ENCODE measurements at regions not wholly inside any gene's neighbourhood (a gene's known extent, or its start where the extent isn't known, plus 50 kb on each side); places are given as distances from the start of the nearest gene placed in this dataset.

DNA sequence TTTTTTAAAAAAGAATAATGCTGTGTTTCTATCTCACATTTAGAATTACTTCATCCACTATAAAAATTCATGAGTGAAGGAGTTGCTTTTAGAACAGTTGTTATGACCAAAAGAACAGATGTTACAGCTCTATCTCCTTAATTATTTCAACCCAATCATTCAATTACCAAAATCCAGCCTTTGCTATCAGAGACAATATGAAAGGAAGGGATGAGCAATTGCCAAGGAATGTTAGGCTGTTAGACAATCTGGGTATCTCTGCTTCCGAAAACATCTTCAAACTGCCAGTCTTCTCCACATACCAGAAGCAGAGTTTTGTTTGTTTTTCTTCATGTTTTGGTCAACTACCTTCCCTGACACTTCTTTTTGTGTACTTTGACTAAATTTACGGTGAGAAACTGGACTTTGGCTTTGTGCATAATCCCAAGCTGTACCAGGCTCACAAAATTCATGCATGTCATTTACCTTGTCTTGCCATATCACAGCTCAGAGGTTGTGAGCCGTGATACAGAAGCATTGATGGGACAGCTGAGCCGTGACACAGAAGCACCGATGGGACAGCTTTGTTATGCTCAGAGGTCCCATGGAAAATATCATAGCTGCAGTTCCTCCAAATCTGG, 405.5 kb downstream of the KIF4B start:
- DNase-seq (ENCODE audit: low spot score), result no peak

DNA sequence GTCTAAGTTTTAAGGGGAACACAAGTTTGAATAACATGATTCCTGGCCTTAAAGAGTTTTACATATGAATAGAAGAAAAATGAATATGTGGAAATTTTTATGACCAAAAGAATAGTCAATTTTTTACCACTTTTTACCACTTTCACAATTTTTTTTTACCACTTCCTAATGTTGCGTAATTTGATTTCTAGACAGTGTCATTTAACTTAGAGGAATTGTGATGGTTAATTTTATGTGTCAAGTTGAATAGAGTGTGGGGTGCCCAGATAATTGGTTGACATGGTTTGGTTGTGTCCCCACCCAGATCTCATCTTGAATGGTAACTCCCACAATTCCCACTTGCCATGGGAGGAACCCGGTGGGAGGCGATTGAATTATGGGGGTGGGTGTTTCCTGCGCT, 416.6 kb downstream of the KIF4B start:
- DNase-seq (ENCODE audit: low spot score), result no peak

GRCh38 chr5:155434267-155434666, 420.7 kb downstream of the KIF4B start:
- no peak for DNase-seq (ENCODE audit: low spot score)

- no peak for DNase-seq (ENCODE audit: low spot score)
Observed at GRCh38 chr5:155434681-155435080, 421.1 kb downstream of the KIF4B start.

GRCh38 chr5:155441849-155442248, 428.3 kb downstream of the KIF4B start:
- DNase-seq (ENCODE audit: low spot score), result no peak

DNA sequence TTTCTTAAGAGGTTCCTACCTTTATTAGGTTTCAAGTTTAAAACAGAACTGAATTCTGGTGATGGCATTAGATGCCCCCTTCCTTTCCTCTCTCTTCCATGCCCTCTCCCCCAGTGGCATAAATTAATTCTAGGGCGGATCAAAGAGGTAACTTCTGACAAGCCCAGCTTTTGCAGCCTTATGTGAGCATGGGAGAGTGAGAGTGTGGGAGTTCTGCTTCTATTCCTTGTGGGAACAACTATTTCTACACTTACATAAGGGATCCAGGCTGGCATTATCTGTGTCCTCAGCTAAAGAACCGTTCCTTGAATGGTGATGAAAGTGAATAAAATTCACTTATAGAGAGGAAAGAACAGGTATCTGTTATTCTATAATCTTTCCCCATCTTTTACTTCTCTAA, 437.6 kb downstream of the KIF4B start:
- no peak for DNase-seq (ENCODE audit: low spot score)

DNA sequence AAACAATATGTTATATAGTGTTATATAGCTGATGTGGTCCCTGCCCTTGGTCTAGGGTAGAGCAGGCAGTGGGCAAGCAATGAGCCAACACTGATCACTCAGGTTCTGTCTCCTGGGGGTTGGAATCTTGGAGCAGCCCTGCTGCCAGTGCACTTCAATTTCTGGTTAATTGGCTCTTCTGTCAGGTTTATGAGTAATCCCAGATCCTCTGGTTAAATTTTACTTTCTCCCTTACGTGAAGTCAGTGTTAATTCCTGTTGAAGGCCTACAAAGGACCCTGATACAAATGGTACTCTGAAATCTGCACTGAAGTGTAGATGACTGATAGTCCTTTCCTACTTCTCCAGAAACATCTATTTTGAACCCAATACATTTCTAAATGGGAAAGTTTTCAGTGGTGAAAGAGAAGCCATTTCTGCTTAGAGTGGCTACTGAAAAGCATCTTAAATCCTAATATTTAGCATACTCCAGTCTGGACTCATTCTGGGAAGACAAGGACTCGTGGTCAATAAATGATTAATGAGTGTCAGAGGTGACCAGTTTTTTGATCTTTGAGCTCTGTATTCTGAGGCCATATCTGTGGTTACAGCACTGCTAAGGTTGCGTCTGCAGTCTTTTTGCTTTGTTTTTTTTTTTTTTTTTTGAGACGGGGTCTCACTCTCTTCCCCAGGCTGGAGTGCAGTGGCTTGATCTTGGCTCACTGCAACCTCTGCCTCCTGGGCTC, 442.4 kb downstream of the KIF4B start:
- DNase-seq (ENCODE audit: low spot score), result no peak

GRCh38 chr5:155459889-155460500, 446.4 kb downstream of the KIF4B start:
- DNase-seq (ENCODE audit: low spot score), result no peak

DNA sequence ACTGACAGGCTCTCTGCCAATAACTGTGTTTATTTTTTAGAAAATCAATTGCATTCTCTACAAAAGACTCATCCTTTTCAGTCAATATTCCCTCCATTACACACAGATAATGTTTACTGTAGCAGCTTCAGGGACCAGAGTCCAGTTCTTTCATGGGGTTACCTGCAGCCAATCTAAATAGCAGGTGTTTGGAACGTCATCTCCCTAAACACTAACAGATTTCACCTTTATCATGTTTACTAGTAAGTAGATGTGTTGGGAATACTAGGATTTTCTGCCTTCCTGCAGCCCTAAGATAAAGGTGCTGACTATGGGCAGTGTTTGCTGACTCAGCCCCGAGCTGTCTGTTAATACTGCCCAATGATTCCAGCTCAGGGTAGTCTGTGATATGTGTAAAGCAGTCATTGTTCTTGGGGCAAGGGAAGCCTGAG, 447.0 kb downstream of the KIF4B start:
- DNase-seq (ENCODE audit: low spot score), result peak; percentile 9

DNA sequence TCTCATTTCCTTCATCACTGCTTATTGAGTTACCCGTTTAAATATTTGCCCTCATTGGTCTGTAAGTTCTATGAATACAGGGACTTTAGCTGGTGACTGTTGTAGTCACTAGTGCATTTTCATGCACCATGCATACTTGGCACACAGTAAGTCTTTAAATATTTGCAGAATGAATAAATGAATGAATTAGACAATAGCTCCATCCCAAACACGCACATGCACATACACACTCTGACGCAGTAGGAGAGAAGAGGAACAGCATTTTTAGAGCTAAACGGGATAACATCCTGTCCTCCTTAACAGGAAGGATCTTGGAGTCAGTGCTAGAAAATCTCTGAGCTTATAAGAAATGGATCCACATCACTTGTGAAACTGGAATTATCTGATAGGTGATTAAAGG, 447.7 kb downstream of the KIF4B start:
- no peak for DNase-seq (ENCODE audit: low spot score)

- no peak for DNase-seq (ENCODE audit: low spot score)
Observed at GRCh38 chr5:155466851-155467250, 453.3 kb downstream of the KIF4B start.

DNA sequence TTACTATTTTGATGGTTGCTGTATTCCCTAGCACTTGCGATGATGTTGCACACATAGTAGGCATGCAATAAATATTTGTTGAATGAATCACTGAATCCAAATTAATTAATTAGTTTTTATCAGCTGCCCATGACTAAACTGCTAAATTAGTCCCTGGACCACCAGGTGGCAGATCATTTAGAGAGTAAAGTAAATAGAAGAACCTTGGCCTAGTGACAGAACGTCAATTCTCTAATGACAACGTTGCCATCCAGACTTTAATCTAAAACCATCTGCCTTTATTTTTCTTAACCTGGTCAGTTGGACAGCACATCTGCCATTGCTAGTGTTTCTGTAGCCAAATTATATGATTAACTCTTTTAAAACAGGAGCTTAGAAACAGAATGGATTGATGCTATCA, 457.5 kb downstream of the KIF4B start:
- no peak for DNase-seq (ENCODE audit: low spot score)

DNA sequence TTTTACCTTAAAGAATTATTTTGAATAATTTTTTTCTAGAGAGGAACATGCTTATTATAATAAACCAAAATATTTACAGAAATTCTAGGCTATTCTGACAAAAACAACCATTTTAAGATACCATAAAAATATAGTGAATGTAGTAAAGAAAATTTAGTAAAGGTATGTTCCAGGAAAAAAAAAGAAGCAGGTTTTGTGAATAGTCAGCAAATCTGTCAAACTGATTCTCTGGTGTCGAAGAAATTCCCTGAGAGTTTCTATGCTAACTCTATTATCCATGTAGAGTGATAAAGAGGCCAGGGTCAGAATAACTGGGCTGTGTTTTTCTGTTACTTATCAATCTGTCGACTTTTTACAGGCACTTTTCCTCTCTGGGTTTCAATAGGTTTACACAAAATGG, 459.2 kb downstream of the KIF4B start:
- no peak for DNase-seq (ENCODE audit: low spot score)

DNA sequence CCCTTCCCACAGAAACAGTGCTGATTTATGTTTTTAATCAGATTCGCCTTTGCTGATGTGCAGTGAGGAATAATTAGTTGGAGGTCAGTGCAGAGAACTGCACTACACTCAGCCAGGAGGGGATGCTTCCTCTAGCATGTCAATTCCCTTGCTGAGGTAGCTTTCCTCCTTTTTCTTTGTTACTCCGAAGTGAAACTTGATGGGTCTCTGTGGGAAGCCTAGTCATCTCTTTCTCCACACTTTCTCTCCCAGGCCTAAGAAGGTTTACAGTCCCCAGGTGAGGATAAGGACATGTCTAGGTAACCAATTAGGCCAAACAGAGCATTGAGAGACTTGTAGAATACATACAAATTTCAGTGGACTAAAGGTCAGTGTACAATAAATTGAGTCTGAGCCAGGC, 461.8 kb downstream of the KIF4B start:
- DNase-seq (ENCODE audit: low spot score), result no peak

GRCh38 chr5:155480731-155481131, 467.2 kb downstream of the KIF4B start:
- DNase-seq (ENCODE audit: low spot score), result no peak

- no peak for DNase-seq (ENCODE audit: low spot score)
Observed at GRCh38 chr5:155481182-155481581, 467.6 kb downstream of the KIF4B start.

DNA sequence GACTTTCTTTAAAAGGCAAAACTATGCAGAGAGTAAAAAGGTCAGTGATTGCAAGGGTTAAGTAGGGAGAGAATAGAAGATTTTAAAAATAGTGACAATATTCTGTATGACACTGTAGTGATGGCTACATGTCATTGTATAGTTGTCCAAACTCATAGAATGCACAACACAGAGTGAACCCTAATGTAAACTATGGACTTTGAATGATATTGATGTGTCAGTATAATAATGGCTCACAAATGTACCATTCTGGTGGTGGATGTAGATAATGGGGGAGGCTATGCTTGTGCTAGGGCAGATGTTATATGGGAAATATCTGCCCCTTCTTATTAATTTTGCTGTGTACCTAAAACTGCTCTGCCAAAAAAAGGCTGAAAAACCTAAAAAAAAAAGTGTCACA, 468.9 kb downstream of the KIF4B start:
- DNase-seq (ENCODE audit: low spot score), result no peak

DNA sequence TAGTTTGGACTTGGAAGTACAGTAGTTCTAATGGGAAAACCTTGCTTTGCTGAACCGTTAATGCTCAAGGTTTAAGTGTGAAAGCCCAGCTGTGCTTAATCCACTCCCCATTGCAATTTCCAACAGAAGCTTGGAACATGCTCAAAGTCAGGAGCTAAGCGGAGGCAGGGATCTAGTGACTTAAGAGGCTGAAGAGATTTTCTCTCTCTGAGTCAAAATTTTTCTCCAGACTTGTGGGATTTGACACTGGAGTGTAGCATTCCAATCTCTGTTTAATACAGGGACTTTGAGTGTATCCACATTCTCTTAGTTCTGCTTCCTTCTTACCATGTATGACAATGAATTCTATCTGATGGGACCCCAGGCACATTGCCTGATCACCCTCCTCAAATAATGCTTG, 471.8 kb downstream of the KIF4B start:
- no peak for DNase-seq (ENCODE audit: low spot score)

GRCh38 chr5:155489949-155490348, 476.4 kb downstream of the KIF4B start:
- DNase-seq (ENCODE audit: low spot score), result no peak

DNA sequence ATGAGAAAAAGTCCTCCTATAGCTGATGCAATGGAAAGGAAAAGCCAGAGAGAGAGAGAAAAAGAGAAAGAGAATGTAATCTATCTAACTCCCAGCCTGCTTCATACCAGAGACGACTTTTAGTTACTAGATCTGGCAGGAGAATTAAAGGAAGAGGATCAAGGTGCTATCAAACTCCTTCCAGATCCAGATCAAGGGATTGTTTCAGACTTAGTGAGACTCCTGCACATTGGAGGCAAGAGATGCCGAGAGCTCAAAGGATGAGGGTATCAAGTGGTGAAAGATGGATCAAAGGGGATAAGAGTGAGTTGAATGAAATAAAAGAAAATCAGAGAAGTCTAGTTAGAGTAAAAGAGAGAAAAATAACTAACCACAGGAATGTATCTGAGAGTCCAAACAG, 478.6 kb downstream of the KIF4B start:
- no peak for DNase-seq (ENCODE audit: low spot score)

GRCh38 chr5:155504606-155505005, 491.1 kb downstream of the KIF4B start:
- DNase-seq (ENCODE audit: low spot score), result no peak

DNA sequence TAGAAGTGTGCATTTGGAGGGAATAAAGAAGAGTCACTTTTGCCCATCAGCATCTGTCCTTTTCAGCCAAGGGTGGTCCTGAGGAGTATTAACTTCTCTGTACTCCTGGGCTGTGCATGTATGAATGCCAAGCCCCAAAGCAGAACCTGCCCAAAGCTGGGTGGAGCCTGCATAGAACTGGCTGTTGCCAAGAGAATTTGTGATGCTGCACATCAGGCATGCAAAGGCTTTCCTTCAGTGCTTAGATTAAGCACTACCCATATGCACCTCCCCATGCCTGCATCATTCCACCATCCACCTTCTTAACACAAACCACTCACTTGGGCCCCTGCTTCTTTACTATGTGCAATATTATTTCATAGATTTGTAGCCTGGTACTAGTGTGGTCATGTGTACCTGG, 493.8 kb downstream of the KIF4B start:
- DNase-seq (ENCODE audit: low spot score), result no peak

DNA sequence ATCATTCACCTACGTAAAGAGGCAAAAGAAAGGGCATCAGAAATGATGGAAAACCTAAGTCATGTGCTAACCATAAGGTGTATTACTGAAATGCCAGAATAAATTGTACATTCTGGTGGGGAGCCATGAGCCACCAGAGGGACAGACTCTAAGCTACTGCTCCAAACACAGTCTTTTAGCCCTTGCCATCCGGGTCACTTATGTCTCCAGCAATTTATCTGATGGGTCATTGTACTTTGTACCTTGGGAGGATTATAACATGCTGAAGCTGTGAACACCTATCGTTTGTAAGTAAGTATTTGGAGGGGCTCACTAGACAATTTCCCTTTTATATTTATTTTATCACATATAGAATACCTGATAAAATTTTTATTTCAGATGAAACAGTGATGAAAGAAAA, 495.1 kb downstream of the KIF4B start:
- peak; percentile 2 for DNase-seq (ENCODE audit: low spot score)

GRCh38 chr5:155512329-155512728, 498.8 kb downstream of the KIF4B start:
- no peak for DNase-seq (ENCODE audit: low spot score)
